K562 (cell line): ENCODE measurements at regions not wholly inside any gene's neighbourhood (a gene's known extent, or its start where the extent isn't known, plus 50 kb on each side); places are given as distances from the start of the nearest gene placed in this dataset.

Experiments
- ATAC-seq: fragments of 200-7000 bp; cut with Tn5 transposase; 3 replicates; pipeline ENCODE4 v1.9.1; 2020; ENCODE audit warnings: moderate library complexity
- BruUV-seq: library from RNA; stranded (reverse); fragments of 400-500 nt; replicated peaks from 2 replicates; lab custom pipeline; 2021; lab: Mats Ljungman, UMichigan
- CTCF ChIA-PET: fragments of 300-600 bp; formaldehyde crosslinking; extraction: SDS; loops from one replicate; lab custom pipeline; 2021; ENCODE audit warnings: low intra/inter-chr PET ratio; lab: Yijun Ruan, JAX
- POLR2A ChIA-PET: fragments of 300-600, 350-650 bp; sonication (Branson Sonifier 250); formaldehyde crosslinking; extraction: SDS; loops from one replicate; lab custom pipeline; 2021; ENCODE audit warnings: antibody characterized with exemption, inconsistent platforms; lab: Yijun Ruan, JAX
- DNase-seq, 4 experiments: peaks; one replicate each; pipeline versions ENCODE4 v3.0.0 to v3.0.0-alpha.2; 2011 to 2018; ENCODE audit warnings: low spot score in 3 of 4, mixed read lengths in 3 of 4; ENCODE audit errors: extremely low read depth in 1 of 4
- FAIRE-seq: peaks from 2 replicates; lab custom pipeline; 2011; peaks lifted over from hg19 to GRCh38; lab: Jason Lieb, UNC
- H2AFZ ChIP-seq: 2 replicates; pipeline ENCODE4 v1.6.0; 2011; ENCODE audit warnings: low read depth, low read length, control low read depth, inconsistent platforms
- H3K27ac ChIP-seq: fragments of 200-600 bp; 3 replicates; pipeline ENCODE4 v1.8.0; 2011; ENCODE audit warnings: low read depth, mild to moderate bottlenecking, control low read depth, inconsistent platforms, low read length, moderate library complexity, mixed read lengths; ENCODE audit errors: extremely low read depth
- H3K27me3 ChIP-seq, 2 experiments: fragments of 300-600 bp in 1 of 2; 2 replicates in 1 of 2; 3 replicates in 1 of 2; pipeline versions ENCODE4 v1.6.0 to v1.8.0; 2011; ENCODE audit warnings: inconsistent platforms in 2 of 2, low read length in 2 of 2, mild to moderate bottlenecking in 1 of 2, mixed read lengths in 1 of 2, moderate library complexity in 1 of 2; ENCODE audit not compliant: control insufficient read depth in 2 of 2, insufficient read depth in 2 of 2
- H3K36me3 ChIP-seq: fragments of 300-600 bp; 3 replicates; pipeline ENCODE4 v1.8.0; 2011; ENCODE audit warnings: mild to moderate bottlenecking, low read length, inconsistent platforms; ENCODE audit not compliant: control insufficient read depth, insufficient read depth
- H3K4me1 ChIP-seq, 2 experiments: fragments of 200-600 bp in 1 of 2; replicated peaks in 1 of 2; 2 replicates in 1 of 2; 3 replicates in 1 of 2; pipeline versions ENCODE4 v1.5.1 to v1.8.0; 2011; ENCODE audit warnings: inconsistent platforms in 2 of 2, low read length in 2 of 2, mild to moderate bottlenecking in 1 of 2, mixed read lengths in 1 of 2, moderate library complexity in 1 of 2; ENCODE audit not compliant: control insufficient read depth in 2 of 2, insufficient read depth in 2 of 2
- H3K4me2 ChIP-seq: 2 replicates; pipeline ENCODE4 v1.6.1; 2011; ENCODE audit warnings: low read length, control low read depth, inconsistent platforms, mixed read lengths; ENCODE audit not compliant: insufficient read depth
- H3K4me3 ChIP-seq: fragments of 200-600 bp; sonication (generic), shearing (Covaris generic); 2 replicates; pipeline ENCODE4 v1.5.1; 2016; ENCODE audit warnings: control low read depth, inconsistent platforms
- H3K79me2 ChIP-seq: fragments of 200-600 bp; 3 replicates; pipeline ENCODE4 v1.8.0; 2011; ENCODE audit warnings: low read length, inconsistent platforms; ENCODE audit not compliant: control insufficient read depth, insufficient read depth
- H3K9ac ChIP-seq, 2 experiments: 2 replicates each; pipeline versions ENCODE4 v1.6.0 to v1.6.1; 2011; ENCODE audit warnings: low read depth in 2 of 2, low read length in 2 of 2, control low read depth in 1 of 2, inconsistent platforms in 1 of 2, mild to moderate bottlenecking in 1 of 2, mixed read lengths in 1 of 2; ENCODE audit not compliant: insufficient read depth in 1 of 2
- H3K9me1 ChIP-seq: one replicate; pipeline ENCODE4 v1.6.0; 2011; ENCODE audit warnings: inconsistent platforms, mild to moderate bottlenecking, low read length, moderate library complexity; ENCODE audit not compliant: control insufficient read depth, insufficient read depth
- H3K9me3 ChIP-seq: replicated peaks from 2 replicates; pipeline ENCODE4 v1.5.1; 2011; ENCODE audit warnings: low read depth, low read length, inconsistent platforms; ENCODE audit not compliant: control insufficient read depth, insufficient read depth
- H4K20me1 ChIP-seq: replicated peaks from 2 replicates; pipeline ENCODE4 v1.6.1; 2011; ENCODE audit warnings: low read length, inconsistent platforms, mixed read lengths; ENCODE audit not compliant: control insufficient read depth, insufficient read depth
- CHCHD3 ChIP-seq: fragments of 250-450 bp; sonication (Bioruptor Pico); IDR thresholded peaks from 2 replicates; pipeline ENCODE4 v2.1.2; 2022; ENCODE audit warnings: mild to moderate bottlenecking
- ELF2 ChIP-seq: fragments of 250-450 bp; sonication (Bioruptor Pico); IDR thresholded peaks from 2 replicates; pipeline ENCODE4 v1.5.0; 2021; ENCODE audit warnings: mild to moderate bottlenecking
- IRF1 ChIP-seq: sonication (generic); formaldehyde crosslinking; IDR thresholded peaks from 2 replicates; pipeline ENCODE4 v1.8.0; 2022; ENCODE audit warnings: missing genetic modification reagents, mild to moderate bottlenecking, borderline replicate concordance
- PURB ChIP-seq: sonication (generic); formaldehyde crosslinking; IDR thresholded peaks from 2 replicates; pipeline ENCODE4 v1.9.0; 2021; ENCODE audit warnings: low read depth, mild to moderate bottlenecking, missing genetic modification reagents
- ZNF444 ChIP-seq: fragments of 250-450 bp; sonication (Bioruptor Pico); IDR thresholded peaks from 2 replicates; pipeline ENCODE4 v1.4.0; 2020; ENCODE audit warnings: mild to moderate bottlenecking, moderate library complexity
- ZNF668 ChIP-seq: fragments of 250-450 bp; sonication (Bioruptor Pico); IDR thresholded peaks from 2 replicates; pipeline ENCODE4 v1.8.0; 2022; ENCODE audit warnings: mild to moderate bottlenecking, inconsistent platforms
- WGBS: fragments of 100-300 bp; shearing (Covaris generic); methylation state at CpG from one replicate; pipeline ENCODE4 v1.1.6; 2016; ENCODE audit warnings: low coverage, mixed read lengths; ENCODE audit not compliant: insufficient coverage; ENCODE audit errors: missing lambda C conversion rate; 5-methylcytosine and 5-hydroxymethylcytosine counted together
- in situ Hi-C: fragments of 300-500 bp; cut with MboI; formaldehyde crosslinking; loops from 4 replicates; pipeline ENCODE4 v1.15.0; 2018; ENCODE audit warnings: inconsistent platforms, mixed read lengths
- intact Hi-C: fragments of 100-400 bp; cut with micrococcal nuclease; formaldehyde crosslinking; loops from 2 replicates; pipeline ENCODE4 v1.14.2; 2022

GRCh38 chr14:98894600-98894999 lies 377.4 kb downstream of the BCL11B start (continued):
- TF ChIP-seq ZNF444 (CRISPR knock-in tag), result no peak
- TF ChIP-seq PURB, result no peak
- TF ChIP-seq, all 486 proteins: peak for 0

- no TSS peak for BruUV-seq
- no peak for TF ChIP-seq ELF2
- no peak for TF ChIP-seq CHCHD3 (CRISPR knock-in tag)
- no peak for TF ChIP-seq ZNF668
- no peak for TF ChIP-seq IRF1 (CRISPR knock-in tag)
- H3K9me3 ChIP-seq, result no peaks in the 10 kb centered on the region
Observed at GRCh38 chr14:98896449-98896848, 375.5 kb downstream of the BCL11B start.

More at GRCh38 chr14:98896449-98896848, 375.5 kb downstream of the BCL11B start:
- H3K27ac ChIP-seq, result no peak overlapping the region
- no peak for DNase-seq
- no peak for FAIRE-seq
- H3K79me2 ChIP-seq, result no peaks in the 10 kb centered on the region
- no peaks in the 10 kb centered on the region; a peak in 1 of 5 replicates for H3K4me1 ChIP-seq
- POLR2A ChIA-PET, result no interaction called here
- H3K27me3 ChIP-seq, result no peaks in the 10 kb centered on the region; a peak in 1 of 5 replicates
- CTCF ChIA-PET, result no interaction called here
- in situ Hi-C loops (no loop called here), intact Hi-C loops (no loop called here)
- H3K4me2 ChIP-seq, result no peak overlapping the region
- H3K36me3 ChIP-seq, result no peaks in the 10 kb centered on the region
- no peaks in the 10 kb centered on the region for H4K20me1 ChIP-seq
- no peak overlapping the region for H2AFZ ChIP-seq
- H3K9ac ChIP-seq, result no peak overlapping the region
- 0% methylated on average over 5 of the region's 5 CpGs for WGBS
- no peak for ATAC-seq
- no peak overlapping the region for H3K4me3 ChIP-seq
- H3K9me1 ChIP-seq, result no peaks in the 10 kb centered on the region
